ENCODE measurements at regions not wholly inside any gene's neighbourhood (a gene's known extent, or its start where the extent isn't known, plus 50 kb on each side); places are given as distances from the start of the nearest gene placed in this dataset.

DNA sequence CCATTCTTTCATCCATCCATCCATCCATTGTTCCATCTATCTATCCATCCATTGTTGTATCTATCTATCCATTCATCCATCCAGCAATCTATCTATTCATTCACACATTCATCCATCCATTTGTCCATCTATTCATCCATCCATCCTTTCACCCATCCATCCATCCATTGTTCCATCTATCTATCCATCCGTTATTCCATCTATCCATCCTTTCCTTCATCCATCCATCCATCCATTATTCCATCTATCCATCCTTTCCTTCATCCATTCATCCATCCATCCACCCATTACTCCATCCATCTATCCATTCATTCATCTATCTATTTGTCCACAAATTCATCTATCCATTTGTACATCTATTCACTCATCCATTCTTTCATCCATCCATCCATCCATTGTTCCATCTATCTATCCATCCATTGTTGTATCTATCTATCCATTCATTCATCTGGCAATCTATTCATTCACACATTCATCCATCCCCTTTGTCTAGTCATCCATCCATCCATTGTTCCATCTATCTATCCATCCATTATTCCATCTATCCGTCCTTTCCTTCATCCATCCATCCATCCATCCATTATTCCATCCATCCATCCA lies 65.9 kb upstream of the ANO1 start:
- TF ChIP-seq EZH2 (IDR thresholded peaks at IDR 0.05; ENCODE audit: borderline replicate concordance), result no peak
- TF ChIP-seq, protein P1, sequence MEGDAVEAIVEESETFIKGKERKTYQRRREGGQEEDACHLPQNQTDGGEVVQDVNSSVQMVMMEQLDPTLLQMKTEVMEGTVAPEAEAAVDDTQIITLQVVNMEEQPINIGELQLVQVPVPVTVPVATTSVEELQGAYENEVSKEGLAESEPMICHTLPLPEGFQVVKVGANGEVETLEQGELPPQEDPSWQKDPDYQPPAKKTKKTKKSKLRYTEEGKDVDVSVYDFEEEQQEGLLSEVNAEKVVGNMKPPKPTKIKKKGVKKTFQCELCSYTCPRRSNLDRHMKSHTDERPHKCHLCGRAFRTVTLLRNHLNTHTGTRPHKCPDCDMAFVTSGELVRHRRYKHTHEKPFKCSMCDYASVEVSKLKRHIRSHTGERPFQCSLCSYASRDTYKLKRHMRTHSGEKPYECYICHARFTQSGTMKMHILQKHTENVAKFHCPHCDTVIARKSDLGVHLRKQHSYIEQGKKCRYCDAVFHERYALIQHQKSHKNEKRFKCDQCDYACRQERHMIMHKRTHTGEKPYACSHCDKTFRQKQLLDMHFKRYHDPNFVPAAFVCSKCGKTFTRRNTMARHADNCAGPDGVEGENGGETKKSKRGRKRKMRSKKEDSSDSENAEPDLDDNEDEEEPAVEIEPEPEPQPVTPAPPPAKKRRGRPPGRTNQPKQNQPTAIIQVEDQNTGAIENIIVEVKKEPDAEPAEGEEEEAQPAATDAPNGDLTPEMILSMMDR (IDR thresholded peaks at IDR 0.05; ENCODE audit: poor library complexity), result no peak
- no peak for TF ChIP-seq EZH2phosphoT487 (IDR thresholded peaks at IDR 0.05; ENCODE audit: low read depth, severe bottlenecking, unreplicated experiment)

Data from hepatocyte (in vitro differentiated cells).